HG02623 (cell line): ENCODE measurements at regions not wholly inside any gene's neighbourhood (a gene's known extent, or its start where the extent isn't known, plus 50 kb on each side); places are given as distances from the start of the nearest gene placed in this dataset.
A peak's percentile ranks its signal among the peaks of the same experiment; 100 is the strongest.

Source experiments
- ATAC-seq: cut with Tn5 transposase; IDR thresholded peaks from one replicate; pipeline ENCODE4 v1.9.1; 2021; ENCODE audit warnings: moderate library complexity; ENCODE audit not compliant: unreplicated experiment

DNA sequence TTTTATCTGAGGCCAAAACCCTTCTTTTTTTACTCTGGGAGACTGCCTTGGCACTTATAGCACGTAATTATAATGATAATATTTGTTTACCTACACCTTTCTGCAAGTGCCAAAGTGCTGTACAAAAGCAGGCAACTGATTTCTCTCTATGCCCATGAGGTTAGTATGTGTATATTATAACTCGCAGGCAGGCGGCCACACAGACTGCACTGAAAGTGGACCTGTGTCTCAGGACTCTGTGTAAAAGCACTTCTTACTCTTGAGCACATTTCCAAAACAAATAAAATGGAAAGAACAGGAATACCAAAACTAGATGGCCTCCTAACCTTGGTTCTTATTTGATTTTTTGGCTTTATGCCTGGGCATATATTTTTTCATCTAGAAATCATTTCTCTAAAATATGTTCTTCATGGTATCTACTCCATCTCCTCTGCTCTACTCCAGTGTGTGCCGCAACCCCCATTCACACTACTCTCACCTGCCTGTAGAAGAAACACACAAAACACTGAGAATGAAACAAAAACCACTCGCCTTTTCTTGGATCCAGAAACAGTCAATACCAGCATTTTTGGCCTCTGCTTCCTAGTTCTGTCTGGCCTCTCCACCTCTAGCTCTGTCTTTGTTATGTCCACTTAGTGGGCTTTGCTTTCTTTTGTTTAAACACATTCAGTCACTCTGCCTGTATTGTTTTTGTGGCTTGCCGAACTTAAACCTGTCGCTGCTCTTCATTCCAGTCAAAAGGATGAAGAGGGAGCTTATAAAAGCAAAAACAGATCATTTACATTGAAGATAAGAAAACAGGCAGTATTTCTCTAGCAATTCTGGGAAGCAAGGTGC lies 934.5 kb upstream of the TENM3 start:
- ATAC-seq = no peak

- ATAC-seq = no peak
These were observed 931.1 kb upstream of the TENM3 start for GRCh38 chr4:181312066-181312465.

- no peak for ATAC-seq
These were observed 923.6 kb upstream of the TENM3 start for GRCh38 chr4:181319629-181320028.

DNA sequence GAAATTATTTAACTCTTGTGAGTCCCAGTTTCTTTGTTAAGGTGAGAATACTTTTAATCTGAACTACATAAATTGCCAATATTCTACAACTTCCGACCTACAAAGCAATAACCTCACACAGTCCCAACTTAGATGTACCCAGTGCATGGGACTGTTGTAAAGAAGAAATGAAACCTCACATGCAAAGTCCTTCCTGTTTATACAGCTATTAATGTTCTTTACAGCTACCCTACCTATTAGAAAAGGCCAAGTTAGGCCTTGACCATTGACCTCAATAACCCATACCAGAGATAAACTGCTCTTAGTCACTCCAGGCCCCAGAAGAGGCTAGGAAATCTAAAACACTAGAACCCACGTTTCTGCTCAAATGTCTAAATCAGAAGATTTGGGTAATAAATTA lies 920.1 kb upstream of the TENM3 start:
- peak; percentile 90 for ATAC-seq

GRCh38 chr4:181330654-181331201 lies 912.5 kb upstream of the TENM3 start:
- no peak for ATAC-seq

DNA sequence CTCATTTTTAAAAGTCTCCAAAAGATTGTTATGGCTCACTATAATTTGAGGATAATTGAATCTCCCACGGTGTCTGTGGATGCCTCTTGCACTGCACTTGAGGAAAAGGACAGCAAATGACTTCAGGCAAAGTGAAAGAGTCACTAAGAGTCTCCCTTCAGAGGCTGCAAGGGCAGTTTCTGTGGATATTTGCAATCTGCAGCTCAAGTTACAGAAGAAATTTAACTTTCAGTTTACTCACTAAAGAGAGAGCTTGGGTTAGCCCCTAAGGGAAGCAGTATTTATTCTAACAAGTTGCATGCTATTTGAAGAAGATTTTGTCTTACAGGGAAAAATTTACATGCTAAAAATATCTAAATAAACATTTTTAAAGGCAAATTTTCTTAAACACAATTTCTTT lies 912.0 kb upstream of the TENM3 start:
- ATAC-seq = no peak

DNA sequence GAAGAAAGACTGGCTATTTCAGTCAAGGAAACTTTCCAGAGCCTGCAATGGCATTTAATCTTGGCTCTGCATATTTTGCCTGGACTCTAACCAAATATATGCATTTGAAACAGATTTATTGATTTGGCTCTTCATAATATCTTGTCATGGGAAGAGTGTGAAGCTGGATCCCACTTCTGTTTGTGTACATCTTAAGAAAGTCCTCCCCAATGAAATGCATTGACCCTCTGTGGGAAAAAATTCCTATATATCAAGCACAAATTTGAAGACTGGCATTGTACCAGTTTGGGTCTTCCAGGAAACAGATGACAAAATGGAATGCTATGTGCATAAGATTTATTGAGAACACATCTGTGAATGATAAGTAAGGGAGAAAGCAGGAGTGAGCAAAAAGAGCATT lies 897.3 kb upstream of the TENM3 start:
- ATAC-seq = no peak

DNA sequence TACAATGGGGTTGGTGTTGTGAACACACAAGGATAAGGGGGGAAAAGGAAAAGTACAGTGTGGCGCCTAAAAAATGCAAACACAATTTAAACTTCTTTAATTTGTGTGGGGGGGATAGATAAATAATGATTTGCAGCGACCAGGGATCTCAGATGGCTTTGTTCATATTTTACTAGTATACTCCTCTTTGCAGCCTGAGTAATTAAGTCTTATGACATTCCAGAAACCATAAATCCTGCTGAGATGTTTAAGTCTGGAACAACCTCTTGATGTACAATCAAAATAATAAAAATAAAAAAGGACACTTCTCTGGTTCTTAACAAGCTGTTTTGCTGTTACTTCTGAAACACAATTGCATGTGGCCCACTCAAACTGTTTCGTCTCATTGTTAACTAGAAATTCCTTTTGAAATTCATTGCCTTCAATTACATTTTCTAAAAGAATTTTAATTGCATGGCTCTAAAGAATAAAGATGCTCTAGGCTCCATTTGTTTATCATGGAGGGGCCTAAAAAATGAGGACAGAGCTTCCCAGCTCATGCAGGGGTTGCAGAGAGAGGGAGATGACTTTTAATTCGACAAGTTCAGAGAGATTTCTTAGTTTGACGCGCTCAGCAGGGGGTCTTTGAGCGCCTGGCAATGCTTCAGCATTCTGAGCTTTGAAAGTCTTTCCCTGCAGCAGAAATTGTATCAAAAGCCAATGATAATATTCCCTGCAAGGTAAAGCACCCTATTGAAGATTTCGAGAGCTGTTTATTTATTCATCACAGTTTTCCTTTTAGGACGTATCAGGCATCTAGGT lies 892.4 kb upstream of the TENM3 start:
- no peak for ATAC-seq

GRCh38 chr4:181364504-181364903 lies 878.7 kb upstream of the TENM3 start:
- no peak for ATAC-seq

DNA sequence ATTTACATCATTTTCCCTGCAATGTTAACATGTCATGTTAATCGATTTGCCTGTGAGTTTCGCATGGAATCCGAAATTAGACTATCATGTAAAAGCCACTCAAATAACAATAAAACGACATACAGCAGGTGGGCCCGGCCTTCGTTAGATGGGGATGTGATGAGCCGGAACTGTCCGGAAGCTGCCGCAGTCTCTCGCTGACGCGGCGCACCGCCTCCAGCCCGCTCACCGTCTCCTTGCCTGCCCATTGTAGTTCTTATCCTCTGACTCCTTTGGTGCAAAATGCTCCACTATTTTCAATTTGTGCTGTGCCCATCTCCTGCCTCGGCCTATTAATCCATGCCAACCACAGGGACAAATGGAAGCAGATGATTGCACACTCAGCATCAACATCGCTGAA lies 877.5 kb upstream of the TENM3 start:
- no peak for ATAC-seq

DNA sequence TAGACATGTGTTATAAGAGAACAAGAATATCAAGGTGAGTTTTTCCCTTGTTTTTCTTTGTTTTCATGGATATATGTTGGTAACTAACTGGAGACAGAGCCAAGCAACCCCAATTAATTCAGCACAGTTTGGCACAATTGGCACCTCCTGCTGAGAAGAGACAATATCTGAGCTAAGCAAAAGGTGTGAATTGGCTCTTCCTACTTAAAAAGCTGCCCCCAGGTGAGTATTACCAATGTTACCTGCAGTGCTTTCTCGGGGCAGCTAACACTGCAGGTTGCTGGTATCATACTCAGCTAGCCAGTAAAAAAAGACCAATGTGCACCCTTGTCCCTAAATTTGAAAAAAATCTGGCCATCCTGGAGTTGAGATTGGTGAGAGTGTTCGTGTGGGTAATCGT lies 871.2 kb upstream of the TENM3 start:
- no peak for ATAC-seq

DNA sequence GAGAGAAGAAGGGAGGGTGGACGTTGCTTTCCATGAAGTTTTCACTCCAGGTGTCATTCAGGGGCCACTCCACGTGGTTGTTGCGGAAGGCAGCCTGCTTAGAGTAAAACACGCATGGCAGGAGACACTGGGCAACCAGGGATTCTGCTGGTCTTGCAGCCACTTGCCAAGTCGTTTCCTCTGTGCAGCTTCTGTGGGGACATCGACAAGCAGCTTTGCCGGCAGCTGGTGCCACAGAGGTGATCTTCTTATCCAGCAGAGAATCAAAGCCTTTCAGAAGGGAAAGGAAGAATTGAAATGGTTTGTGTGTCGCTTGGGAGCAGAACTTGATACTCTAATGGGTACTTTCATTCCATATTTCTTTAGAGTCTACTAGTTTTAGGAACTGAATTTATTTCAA lies 867.1 kb upstream of the TENM3 start:
- ATAC-seq = no peak

DNA sequence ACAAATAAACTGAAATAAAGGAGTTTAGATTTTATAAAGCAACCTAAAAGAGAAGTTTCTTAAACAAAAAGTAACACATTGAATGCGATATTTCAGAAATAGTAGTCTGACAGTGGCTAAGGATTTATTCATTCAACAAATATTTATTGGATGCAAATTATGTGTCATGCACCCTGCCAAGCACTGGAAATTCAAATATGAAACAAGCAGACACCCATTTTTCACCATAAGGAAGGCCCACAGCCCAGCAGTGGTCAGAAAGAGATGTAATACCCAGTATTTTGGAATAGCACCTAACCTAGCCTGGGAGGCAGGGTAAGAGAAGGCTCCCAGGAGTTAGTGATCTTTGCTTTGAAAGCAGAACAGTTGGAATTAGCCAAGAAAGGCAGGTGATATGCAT lies 855.1 kb upstream of the TENM3 start:
- ATAC-seq = no peak

DNA sequence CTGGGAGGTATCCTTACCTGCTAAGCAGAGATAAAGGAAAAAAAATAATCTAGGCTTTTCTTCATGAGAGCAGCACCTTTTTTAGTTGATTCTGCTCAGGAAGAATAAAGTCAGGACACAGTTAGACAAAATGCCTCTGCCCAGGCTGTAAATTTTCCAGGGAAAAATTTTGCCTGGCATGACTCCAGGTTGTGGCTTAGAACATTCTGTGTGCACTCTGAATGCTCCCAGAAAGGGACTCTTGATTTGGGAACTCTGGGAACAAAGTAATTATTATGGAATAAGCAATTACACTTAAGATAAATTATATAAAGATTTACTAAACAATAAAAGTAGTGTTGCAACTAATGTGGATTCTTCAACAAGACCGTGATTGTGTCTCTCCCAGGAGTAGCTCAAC lies 826.2 kb upstream of the TENM3 start:
- no peak for ATAC-seq

- no peak for ATAC-seq
These were observed 824.7 kb upstream of the TENM3 start for GRCh38 chr4:181418496-181418895.

DNA sequence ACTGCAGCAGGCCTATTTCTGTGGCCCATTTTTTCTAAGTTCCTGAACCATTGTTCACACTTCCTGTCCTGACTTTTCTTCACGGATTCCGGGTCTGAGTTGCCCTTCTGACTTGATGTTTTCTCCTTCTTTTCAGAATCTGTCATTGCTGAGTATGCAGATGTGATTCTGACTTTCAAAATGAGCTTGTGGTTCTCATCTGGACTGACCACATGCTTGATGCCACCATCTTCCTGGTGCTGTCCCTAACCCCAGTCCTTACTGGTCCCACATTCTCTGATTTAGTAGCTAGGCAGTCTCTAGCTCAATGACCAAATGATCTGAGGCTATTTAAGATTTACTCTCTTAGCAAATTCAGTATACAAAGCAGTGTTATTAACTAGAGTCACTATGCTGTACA lies 822.3 kb upstream of the TENM3 start:
- ATAC-seq = no peak

GRCh38 chr4:181424362-181425016 lies 818.7 kb upstream of the TENM3 start:
- no peak for ATAC-seq

GRCh38 chr4:181427076-181427475 lies 816.1 kb upstream of the TENM3 start:
- ATAC-seq = no peak

GRCh38 chr4:181431006-181431405 lies 812.2 kb upstream of the TENM3 start:
- ATAC-seq = no peak

DNA sequence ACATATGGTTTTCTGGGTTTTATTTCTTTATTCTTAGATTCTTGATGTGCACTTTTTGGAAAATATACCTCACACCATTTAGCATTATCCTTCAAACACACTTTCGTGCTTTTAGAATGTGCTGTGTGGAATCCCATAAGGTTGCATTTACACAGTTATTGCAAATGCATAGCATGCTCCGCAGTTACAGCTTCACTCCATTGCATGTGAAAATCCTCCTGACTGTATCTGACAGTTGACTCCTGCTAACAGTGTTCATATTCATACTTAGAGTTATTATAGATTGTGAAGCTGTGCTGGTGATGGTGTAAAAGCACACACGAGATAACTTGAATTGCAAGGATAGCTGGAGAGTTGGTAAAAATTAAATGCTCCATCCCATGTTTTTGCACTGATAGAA lies 811.5 kb upstream of the TENM3 start:
- no peak for ATAC-seq

- ATAC-seq = no peak
These were observed 810.9 kb upstream of the TENM3 start for GRCh38 chr4:181432335-181432734.

DNA sequence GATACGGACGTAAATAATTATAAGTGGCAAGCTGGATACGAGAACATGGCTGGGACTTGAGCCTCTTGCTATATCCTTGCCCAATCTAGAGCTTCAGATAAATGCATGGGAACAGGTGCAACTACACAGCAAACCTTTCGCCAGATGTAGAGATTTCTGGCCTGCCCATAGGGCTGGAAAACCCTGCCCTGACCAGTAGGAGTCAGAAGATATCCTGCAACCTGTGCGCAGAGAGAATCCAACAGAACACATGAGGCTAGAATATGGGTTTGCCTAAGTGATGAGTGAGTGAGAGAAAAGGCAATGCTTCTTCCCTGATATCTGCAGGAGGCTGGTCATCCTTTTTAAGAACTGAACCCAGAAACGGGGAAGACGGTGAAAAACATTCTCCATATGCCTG lies 805.3 kb upstream of the TENM3 start:
- no peak for ATAC-seq
